Fibroblast of upper back skin (primary cell): ENCODE measurements at regions not wholly inside any gene's neighbourhood (a gene's known extent, or its start where the extent isn't known, plus 50 kb on each side); places are given as distances from the start of the nearest gene placed in this dataset.

Experiments used
- DNase-seq: peaks from one replicate; pipeline ENCODE4 v3.0.0-alpha.2; 2013

GRCh38 chr2:64287202-64287740 is 143.1 kb upstream of the PELI1 start:
- DNase-seq = no peak

GRCh38 chr2:64288321-64289193 is 144.3 kb upstream of the PELI1 start:
- DNase-seq = peak; percentile 97

- peak; percentile 37 for DNase-seq
These were observed 145.0 kb upstream of the PELI1 start for GRCh38 chr2:64289251-64289650.

- DNase-seq = no peak
These were observed 145.5 kb upstream of the PELI1 start for GRCh38 chr2:64289737-64290136.

- DNase-seq = peak; percentile 48
These were observed 147.0 kb upstream of the PELI1 start for GRCh38 chr2:64291181-64291580.

GRCh38 chr2:64295326-64296139 is 151.3 kb upstream of the PELI1 start:
- no peak for DNase-seq

GRCh38 chr2:64296140-64296480 is 151.9 kb upstream of the PELI1 start:
- no peak for DNase-seq

GRCh38 chr2:64296695-64297346 is 152.6 kb upstream of the PELI1 start:
- no peak for DNase-seq

GRCh38 chr2:64298161-64298560 is 153.9 kb upstream of the PELI1 start:
- no peak for DNase-seq

- no peak for DNase-seq
These were observed 153.9 kb upstream of the LGALSL start for GRCh38 chr2:64300066-64300465.

- DNase-seq = no peak
These were observed 150.7 kb upstream of the LGALSL start for GRCh38 chr2:64303250-64303649.

- DNase-seq = no peak
These were observed 146.5 kb upstream of the LGALSL start for GRCh38 chr2:64307421-64307820.

- DNase-seq = no peak
These were observed 142.6 kb upstream of the LGALSL start for GRCh38 chr2:64311191-64311910.

- peak; percentile 83 for DNase-seq
These were observed 141.9 kb upstream of the LGALSL start for GRCh38 chr2:64311948-64312621.

GRCh38 chr2:64312622-64313397 is 141.2 kb upstream of the LGALSL start:
- DNase-seq = no peak

- no peak for DNase-seq
These were observed 140.6 kb upstream of the LGALSL start for GRCh38 chr2:64313398-64313723.

- DNase-seq = no peak
These were observed 138.5 kb upstream of the LGALSL start for GRCh38 chr2:64315291-64315960.

- DNase-seq = no peak
These were observed 136.1 kb upstream of the LGALSL start for GRCh38 chr2:64317707-64318475.

GRCh38 chr2:64318476-64318748 is 135.6 kb upstream of the LGALSL start:
- no peak for DNase-seq

GRCh38 chr2:64319896-64320295 is 134.1 kb upstream of the LGALSL start:
- no peak for DNase-seq
